ENCODE measurements at regions not wholly inside any gene's neighbourhood (a gene's known extent, or its start where the extent isn't known, plus 50 kb on each side); places are given as distances from the start of the nearest gene placed in this dataset.

- no peak for TF ChIP-seq EZH2phosphoT487 (IDR thresholded peaks at IDR 0.05; ENCODE audit: insufficient read depth, low read depth)
- no peak for TF ChIP-seq EZH2 (IDR thresholded peaks at IDR 0.05; ENCODE audit: insufficient read depth, poor library complexity, severe bottlenecking)
Measured at GRCh38 chr22:48083502-48083901, 1321.1 kb downstream of the TBC1D22A start.
